Common myeloid progenitor, CD34-positive (primary cell): ENCODE measurements at regions not wholly inside any gene's neighbourhood (a gene's known extent, or its start where the extent isn't known, plus 50 kb on each side); places are given as distances from the start of the nearest gene placed in this dataset.

Experiments used
- CTCF ChIA-PET: fragments of 350-600 bp; sonication (Branson Sonifier 250); formaldehyde crosslinking; loops from one replicate; lab custom pipeline; 2021; ENCODE audit warnings: antibody characterized with exemption; lab: Charles Lee
- POLR2A ChIA-PET: fragments of 350-600 bp; sonication (Branson Sonifier 250); formaldehyde crosslinking; loops from one replicate; lab custom pipeline; 2021; ENCODE audit warnings: antibody characterized with exemption; lab: Charles Lee
- DNase-seq, 3 donors: peaks; one replicate each; pipeline versions ENCODE4 v3.0.0 to v3.0.0-alpha.2; 2013
- H3K27ac ChIP-seq, 2 experiments: 1 replicate in 1 of 2; 2 replicates in 1 of 2; pipeline ENCODE4 v1.7.0; 2013; ENCODE audit warnings: inconsistent platforms in 2 of 2, low read length in 2 of 2, mild to moderate bottlenecking in 2 of 2, low read depth in 1 of 2, moderate library complexity in 1 of 2; ENCODE audit not compliant: severe bottlenecking in 2 of 2, insufficient read depth in 1 of 2, poor library complexity in 1 of 2
- H3K27me3 ChIP-seq, 5 experiments: replicated peaks in 2 of 5; 1 replicate in 3 of 5; 2 replicates in 2 of 5; pipeline versions ENCODE4 v1.6.1 to v1.7.0; 2013; ENCODE audit warnings: low read length in 4 of 5, mild to moderate bottlenecking in 2 of 5, moderate library complexity in 2 of 5, inconsistent platforms in 1 of 5; ENCODE audit not compliant: insufficient read depth in 5 of 5, control insufficient read depth in 4 of 5
- H3K36me3 ChIP-seq, 4 experiments: 1 replicate in 2 of 4; 2 replicates in 2 of 4; pipeline versions ENCODE4 v1.6.1 to v1.7.0; 2013; ENCODE audit warnings: low read length in 3 of 4, control low read depth in 1 of 4, mild to moderate bottlenecking in 1 of 4; ENCODE audit not compliant: control insufficient read depth in 4 of 4, insufficient read depth in 4 of 4
- H3K4me1 ChIP-seq, 4 experiments: 1 replicate in 3 of 4; 2 replicates in 1 of 4; pipeline versions ENCODE4 v1.6.1 to v1.7.1; 2013; ENCODE audit warnings: low read length in 3 of 4, mild to moderate bottlenecking in 3 of 4, control low read depth in 1 of 4, inconsistent platforms in 1 of 4, moderate library complexity in 1 of 4; ENCODE audit not compliant: control insufficient read depth in 4 of 4, insufficient read depth in 4 of 4; ENCODE audit errors: control extremely low read depth in 1 of 4
- H3K4me3 ChIP-seq, 7 experiments: 1 replicate in 4 of 7; 2 replicates in 3 of 7; pipeline versions ENCODE4 v1.5.1 to v1.7.0; 2013; ENCODE audit warnings: mild to moderate bottlenecking in 7 of 7, low read length in 6 of 7, moderate library complexity in 6 of 7, inconsistent platforms in 2 of 7, low read depth in 2 of 7, control low read depth in 1 of 7; ENCODE audit not compliant: insufficient read depth in 4 of 7, control insufficient read depth in 1 of 7; ENCODE audit errors: extremely low read depth in 1 of 7
- H3K9me3 ChIP-seq, 5 experiments: 1 replicate in 4 of 5; 2 replicates in 1 of 5; pipeline versions ENCODE4 v1.6.1 to v1.7.1; 2013; ENCODE audit warnings: low read length in 4 of 5, mild to moderate bottlenecking in 2 of 5, inconsistent platforms in 1 of 5, low read depth in 1 of 5, moderate library complexity in 1 of 5; ENCODE audit not compliant: control insufficient read depth in 4 of 5, insufficient read depth in 2 of 5; ENCODE audit errors: control extremely low read depth in 1 of 5
- WGBS: methylation state at CpG from one replicate; pipeline ENCODE4 v1.1.5; 2013; ENCODE audit not compliant: insufficient coverage; 5-methylcytosine and 5-hydroxymethylcytosine counted together

GRCh38 chr21:41621513-41621912, 113.6 kb upstream of the TMPRSS2 start:
- DNase-seq, result no peak
- ChIA-PET POLR2A (no interaction called here), CTCF (interaction anchor here (1.5 kb wide), 1 partner anchor 10 kb away, joined by 4 read pairs; no protein-coding TSS in a partner anchor)
- Histone ChIP-seq H3K27ac (no peak overlapping the region), H3K4me3 (no peak overlapping the region), H3K36me3 (no peaks in the 10 kb centered on the region), H3K27me3 (peaks cover 0 to 6% (median 0%) of the 10 kb centered on the region in 5 experiments), H3K9me3 (peaks cover 0 to 4% (median 2%) of the 10 kb centered on the region in 5 experiments), H3K4me1 (no peaks in the 10 kb centered on the region)
- 100% methylated on average over 1 of the region's 10 CpGs for WGBS

DNA sequence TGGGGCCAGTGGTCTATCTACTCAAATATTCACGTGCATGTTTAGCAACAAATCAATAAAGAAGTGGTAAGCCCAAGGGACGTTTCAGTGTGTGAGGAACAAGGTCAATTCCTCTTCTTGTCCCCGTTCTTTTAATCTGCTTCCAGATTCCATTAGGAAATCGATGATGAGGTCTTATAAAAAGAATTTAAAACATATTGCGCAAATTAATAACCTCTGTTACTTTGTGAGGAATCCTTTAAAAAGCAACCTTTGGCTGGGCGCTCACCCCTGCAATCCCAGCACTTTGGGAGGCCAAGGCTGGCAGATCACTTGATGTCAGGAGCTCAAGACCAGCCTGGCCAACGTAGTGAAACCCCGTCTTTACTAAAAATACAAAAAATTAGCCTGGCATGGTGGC, 113.0 kb upstream of the TMPRSS2 start:
- no peak for DNase-seq
- ChIA-PET POLR2A (no interaction called here), CTCF (interaction anchor here (1.5 kb wide), 1 partner anchor 9 kb away, joined by 4 read pairs; no protein-coding TSS in a partner anchor)
- H3K9me3 ChIP-seq, result peaks cover 0 to 4% (median 2%) of the 10 kb centered on the region in 5 experiments
- 94% methylated on average over 8 of the region's 8 CpGs for WGBS
- H3K4me3 ChIP-seq, result no peak overlapping the region
- peaks cover 0 to 5% (median 0%) of the 10 kb centered on the region in 5 experiments for H3K27me3 ChIP-seq
- H3K27ac ChIP-seq, result no peak overlapping the region
- no peaks in the 10 kb centered on the region for H3K36me3 ChIP-seq
- H3K4me1 ChIP-seq, result no peaks in the 10 kb centered on the region

DNA sequence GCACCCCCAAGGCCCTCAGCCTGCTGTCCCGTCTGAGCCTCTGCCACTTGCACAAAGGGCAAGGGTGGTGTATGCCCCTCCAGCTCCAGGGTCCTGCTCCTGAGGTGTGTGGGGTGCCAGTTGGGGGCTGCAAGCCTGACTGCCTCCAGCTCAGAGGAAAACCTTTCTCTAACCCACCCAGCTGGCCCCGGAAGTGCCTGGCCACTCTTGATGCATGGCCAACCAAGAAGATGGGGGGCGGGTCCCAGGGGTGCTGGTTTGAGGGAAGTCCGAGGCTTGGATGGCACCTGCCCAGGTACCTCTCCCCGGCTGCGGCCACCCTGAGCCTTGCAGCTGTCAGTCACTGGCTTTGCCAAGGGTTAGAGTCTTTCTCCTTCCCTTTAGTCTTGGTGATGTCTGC, 112.6 kb upstream of the TMPRSS2 start:
- 100% methylated on average over 5 of the region's 6 CpGs for WGBS
- CTCF ChIA-PET, result interaction anchor here (1.5 kb wide), 1 partner anchor 9 kb away, joined by 4 read pairs; no protein-coding TSS in a partner anchor
- peaks cover 0 to 4% (median 2%) of the 10 kb centered on the region in 5 experiments for H3K9me3 ChIP-seq
- H3K27me3 ChIP-seq, result peaks cover 0 to 4% (median 0%) of the 10 kb centered on the region in 5 experiments
- POLR2A ChIA-PET, result no interaction called here
- no peak for DNase-seq
- no peaks in the 10 kb centered on the region for H3K4me1 ChIP-seq
- no peak overlapping the region for H3K27ac ChIP-seq
- no peak overlapping the region for H3K4me3 ChIP-seq
- H3K36me3 ChIP-seq, result no peaks in the 10 kb centered on the region

- no peak for DNase-seq
- 94% methylated on average over 6 of the region's 8 CpGs for WGBS
- Histone ChIP-seq H3K4me3 (no peak overlapping the region), H3K27ac (no peak overlapping the region), H3K9me3 (no peaks in the 10 kb centered on the region), H3K27me3 (peaks cover 0 to 3% (median 0%) of the 10 kb centered on the region in 5 experiments), H3K4me1 (peaks cover 0 to 6% (median 3%) of the 10 kb centered on the region in 4 experiments), H3K36me3 (no peaks in the 10 kb centered on the region)
- ChIA-PET CTCF (interaction anchor here (0.8 to 7.0 kb wide), 10 partner anchors 13 to 498 kb away, joined by 3 to 51 read pairs (median 4); no protein-coding TSS in a partner anchor), POLR2A (interaction anchor here (0.6 kb wide), 1 partner anchor 33 kb away, joined by 3 read pairs; no protein-coding TSS in a partner anchor)
Observed at GRCh38 chr21:41616031-41616591, 108.2 kb upstream of the TMPRSS2 start.

- Histone ChIP-seq H3K9me3 (no peaks in the 10 kb centered on the region), H3K4me3 (no peak overlapping the region), H3K27me3 (peaks cover 0 to 3% (median 0%) of the 10 kb centered on the region in 5 experiments), H3K27ac (no peak overlapping the region), H3K4me1 (peaks cover 0 to 6% (median 3%) of the 10 kb centered on the region in 4 experiments), H3K36me3 (no peaks in the 10 kb centered on the region)
- no peak for DNase-seq
- POLR2A ChIA-PET, result interaction anchor here (0.6 kb wide), 1 partner anchor 34 kb away, joined by 3 read pairs; no protein-coding TSS in a partner anchor
- CTCF ChIA-PET, result interaction anchor here (1.1 to 7.0 kb wide), 10 partner anchors 14 to 499 kb away, joined by 3 to 51 read pairs (median 4); no protein-coding TSS in a partner anchor
- 100% methylated on average over 1 of the region's 1 CpG for WGBS
Observed at GRCh38 chr21:41615613-41616012, 107.7 kb upstream of the TMPRSS2 start.

DNA sequence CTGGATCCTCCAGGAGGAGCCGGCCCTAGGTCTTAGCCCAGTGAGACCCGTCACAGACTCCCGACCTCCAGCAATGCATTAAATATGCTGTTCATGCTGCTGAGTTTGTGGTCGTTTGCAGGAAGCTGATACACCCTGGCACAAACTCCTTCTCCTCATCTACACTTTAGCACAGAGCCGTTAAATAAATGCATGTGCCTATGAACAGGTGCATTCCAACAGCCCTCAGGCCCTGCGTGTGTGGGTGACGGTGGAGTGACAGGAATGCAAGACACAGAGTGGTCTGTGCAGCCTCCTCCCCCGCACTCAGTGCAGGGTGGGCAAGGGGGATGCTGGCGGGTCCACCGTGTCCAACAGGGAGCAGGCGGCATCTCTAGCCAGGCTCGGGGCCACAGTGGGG, 106.6 kb upstream of the TMPRSS2 start:
- WGBS, result 86% methylated on average over 10 of the region's 12 CpGs
- DNase-seq, result no peak
- POLR2A ChIA-PET, result no interaction called here
- no peaks in the 10 kb centered on the region for H3K36me3 ChIP-seq
- CTCF ChIA-PET, result interaction anchor here (1.5 to 7.0 kb wide), 5 partner anchors 15 to 493 kb away, joined by 4 to 51 read pairs (median 5); no protein-coding TSS in a partner anchor
- H3K4me3 ChIP-seq, result no peak overlapping the region
- no peaks in the 10 kb centered on the region for H3K9me3 ChIP-seq
- peaks cover 0 to 3% (median 0%) of the 10 kb centered on the region in 5 experiments for H3K27me3 ChIP-seq
- H3K4me1 ChIP-seq, result peaks cover 0 to 6% (median 3%) of the 10 kb centered on the region in 4 experiments
- no peak overlapping the region for H3K27ac ChIP-seq

DNA sequence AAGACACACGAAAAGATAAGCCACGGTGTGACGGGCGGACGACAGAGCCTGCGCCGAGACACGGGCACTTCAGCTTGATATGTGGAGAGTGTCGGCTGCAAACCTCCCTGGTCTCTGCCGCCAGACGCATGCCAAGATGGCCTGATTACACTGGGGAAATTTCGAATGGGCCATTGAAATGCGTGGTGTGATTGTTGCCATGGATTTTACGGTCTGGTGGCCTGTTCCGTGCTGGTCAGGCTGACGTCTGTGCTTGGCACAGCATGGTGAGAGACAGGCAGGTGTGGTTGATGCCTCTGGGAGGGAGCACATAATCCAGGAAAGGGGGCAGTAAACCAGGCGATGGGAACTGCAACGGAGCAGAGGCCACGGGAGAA, 105.6 kb upstream of the TMPRSS2 start:
- H3K4me1 ChIP-seq, result peaks cover 0 to 6% (median 3%) of the 10 kb centered on the region in 4 experiments
- WGBS, result over 99% methylated on average over 19 of the region's 19 CpGs
- H3K27me3 ChIP-seq, result peaks cover 0 to 3% (median 0%) of the 10 kb centered on the region in 5 experiments
- no peaks in the 10 kb centered on the region for H3K36me3 ChIP-seq
- CTCF ChIA-PET, result interaction anchor here (0.6 to 7.0 kb wide), 14 partner anchors 12 to 504 kb away, joined by 3 to 51 read pairs (median 4); no protein-coding TSS in a partner anchor
- POLR2A ChIA-PET, result no interaction called here
- no peak overlapping the region for H3K4me3 ChIP-seq
- H3K27ac ChIP-seq, result no peak overlapping the region
- DNase-seq, result no peak
- H3K9me3 ChIP-seq, result no peaks in the 10 kb centered on the region
